ENCODE measurements at regions not wholly inside any gene's neighbourhood (a gene's known extent, or its start where the extent isn't known, plus 50 kb on each side); places are given as distances from the start of the nearest gene placed in this dataset.

DNA sequence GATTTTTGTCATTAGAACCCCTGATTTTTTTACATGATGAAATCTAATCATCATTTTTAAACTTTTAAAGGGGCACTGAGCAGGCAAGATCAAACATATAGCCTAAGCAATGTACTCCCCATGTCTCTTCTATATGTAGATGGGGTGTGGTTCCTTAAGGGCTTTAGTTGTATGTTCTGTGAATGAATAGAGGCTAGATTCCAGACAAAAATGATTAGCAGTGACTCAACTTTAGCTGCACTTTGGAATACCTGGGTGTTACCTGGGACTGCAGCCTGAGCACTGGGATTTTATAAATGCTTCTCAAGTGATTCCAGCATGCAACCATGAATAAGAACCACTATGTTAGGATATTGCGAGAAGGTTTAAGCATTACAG is 256.7 kb upstream of the PLEKHG7 start:
- TF ChIP-seq, protein P1, sequence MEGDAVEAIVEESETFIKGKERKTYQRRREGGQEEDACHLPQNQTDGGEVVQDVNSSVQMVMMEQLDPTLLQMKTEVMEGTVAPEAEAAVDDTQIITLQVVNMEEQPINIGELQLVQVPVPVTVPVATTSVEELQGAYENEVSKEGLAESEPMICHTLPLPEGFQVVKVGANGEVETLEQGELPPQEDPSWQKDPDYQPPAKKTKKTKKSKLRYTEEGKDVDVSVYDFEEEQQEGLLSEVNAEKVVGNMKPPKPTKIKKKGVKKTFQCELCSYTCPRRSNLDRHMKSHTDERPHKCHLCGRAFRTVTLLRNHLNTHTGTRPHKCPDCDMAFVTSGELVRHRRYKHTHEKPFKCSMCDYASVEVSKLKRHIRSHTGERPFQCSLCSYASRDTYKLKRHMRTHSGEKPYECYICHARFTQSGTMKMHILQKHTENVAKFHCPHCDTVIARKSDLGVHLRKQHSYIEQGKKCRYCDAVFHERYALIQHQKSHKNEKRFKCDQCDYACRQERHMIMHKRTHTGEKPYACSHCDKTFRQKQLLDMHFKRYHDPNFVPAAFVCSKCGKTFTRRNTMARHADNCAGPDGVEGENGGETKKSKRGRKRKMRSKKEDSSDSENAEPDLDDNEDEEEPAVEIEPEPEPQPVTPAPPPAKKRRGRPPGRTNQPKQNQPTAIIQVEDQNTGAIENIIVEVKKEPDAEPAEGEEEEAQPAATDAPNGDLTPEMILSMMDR (conservative IDR thresholded peaks at IDR 0.05; ENCODE audit: low read length), result no peak
- TF ChIP-seq EZH2phosphoT487 (IDR thresholded peaks at IDR 0.05; ENCODE audit: borderline replicate concordance, low read depth, low read length), result no peak

Measured in OCI-LY7 (cell line).